ENCODE measurements at regions not wholly inside any gene's neighbourhood (a gene's known extent, or its start where the extent isn't known, plus 50 kb on each side); places are given as distances from the start of the nearest gene placed in this dataset.

DNA sequence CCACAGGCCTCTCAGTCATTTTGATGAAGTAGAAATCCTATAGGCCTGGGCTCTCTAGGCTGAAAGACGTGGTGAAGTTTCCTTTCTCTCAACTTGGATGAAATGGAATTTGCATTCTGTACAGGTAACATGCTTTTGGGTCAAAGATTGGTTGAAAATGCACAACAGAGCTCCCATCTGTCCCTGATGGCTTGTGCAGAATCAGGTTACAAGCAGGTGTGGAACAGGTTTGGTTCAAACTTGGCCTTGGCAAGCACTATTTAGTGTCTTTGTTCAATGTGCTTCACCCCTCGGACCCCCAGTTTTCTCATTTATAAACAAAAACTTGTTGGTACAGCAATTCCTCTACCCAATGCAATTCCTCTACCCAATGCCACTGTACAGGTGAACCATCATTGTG is 1493.0 kb downstream of the AACS start:
- TF ChIP-seq, protein P1, sequence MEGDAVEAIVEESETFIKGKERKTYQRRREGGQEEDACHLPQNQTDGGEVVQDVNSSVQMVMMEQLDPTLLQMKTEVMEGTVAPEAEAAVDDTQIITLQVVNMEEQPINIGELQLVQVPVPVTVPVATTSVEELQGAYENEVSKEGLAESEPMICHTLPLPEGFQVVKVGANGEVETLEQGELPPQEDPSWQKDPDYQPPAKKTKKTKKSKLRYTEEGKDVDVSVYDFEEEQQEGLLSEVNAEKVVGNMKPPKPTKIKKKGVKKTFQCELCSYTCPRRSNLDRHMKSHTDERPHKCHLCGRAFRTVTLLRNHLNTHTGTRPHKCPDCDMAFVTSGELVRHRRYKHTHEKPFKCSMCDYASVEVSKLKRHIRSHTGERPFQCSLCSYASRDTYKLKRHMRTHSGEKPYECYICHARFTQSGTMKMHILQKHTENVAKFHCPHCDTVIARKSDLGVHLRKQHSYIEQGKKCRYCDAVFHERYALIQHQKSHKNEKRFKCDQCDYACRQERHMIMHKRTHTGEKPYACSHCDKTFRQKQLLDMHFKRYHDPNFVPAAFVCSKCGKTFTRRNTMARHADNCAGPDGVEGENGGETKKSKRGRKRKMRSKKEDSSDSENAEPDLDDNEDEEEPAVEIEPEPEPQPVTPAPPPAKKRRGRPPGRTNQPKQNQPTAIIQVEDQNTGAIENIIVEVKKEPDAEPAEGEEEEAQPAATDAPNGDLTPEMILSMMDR (IDR thresholded peaks at IDR 0.05; ENCODE audit: extremely low read depth, insufficient read depth, missing control alignments) = no peak
- in situ Hi-C loops (cut with MboI; ENCODE audit: low pct_unique_long_range_greater_than_20kb, low sequenced_read_pairs, unreplicated experiment) = no loop called here
- no peak for DNase-seq (ENCODE audit: low spot score)

DNA sequence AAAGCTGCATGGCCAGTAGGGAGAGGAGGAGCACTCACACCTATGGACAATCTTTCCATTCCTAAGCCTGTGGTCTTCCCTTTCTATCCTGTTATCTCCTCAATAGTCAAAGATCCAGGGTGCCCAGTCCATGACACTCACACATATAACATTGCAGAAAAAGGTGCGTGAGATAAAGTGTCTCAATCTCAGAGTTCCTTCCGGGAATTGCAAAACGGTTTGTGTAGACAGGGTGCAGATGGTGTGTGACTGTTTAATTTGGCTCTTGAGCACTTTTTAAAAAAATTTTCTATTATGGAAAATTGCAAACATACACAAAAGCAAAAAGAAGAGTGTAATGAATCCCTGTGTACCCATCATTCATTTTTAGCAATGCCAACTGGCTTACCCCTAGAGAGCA is 1493.6 kb downstream of the AACS start:
- in situ Hi-C loops (cut with MboI; ENCODE audit: low pct_unique_long_range_greater_than_20kb, low sequenced_read_pairs, unreplicated experiment) = no loop called here
- TF ChIP-seq, protein P1 (IDR thresholded peaks at IDR 0.05; ENCODE audit: extremely low read depth, insufficient read depth, missing control alignments) = no peak
- no peak for DNase-seq (ENCODE audit: low spot score)

DNA sequence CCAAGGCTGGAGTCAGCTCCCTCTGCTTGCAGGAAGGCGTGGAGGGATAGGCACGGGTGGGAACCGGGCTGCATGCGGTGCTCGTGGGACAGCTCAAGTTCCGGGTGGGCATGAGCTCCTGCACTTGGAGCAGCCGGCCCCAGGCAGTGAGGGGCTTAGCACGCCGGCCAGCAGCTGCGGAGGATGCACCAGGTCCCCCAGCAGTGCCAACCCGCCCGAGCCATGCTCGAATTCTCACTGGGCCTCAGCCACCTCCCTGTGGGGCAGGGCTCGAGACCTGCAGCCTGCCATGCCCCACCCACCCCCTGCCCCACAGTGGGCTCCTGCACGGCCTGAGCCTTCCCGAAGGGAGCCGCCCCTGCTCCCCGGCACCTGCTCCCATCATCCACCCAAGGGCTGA is 1501.8 kb downstream of the AACS start:
- in situ Hi-C loops (cut with MboI; ENCODE audit: low pct_unique_long_range_greater_than_20kb, low sequenced_read_pairs, unreplicated experiment) = no loop called here
- no peak for DNase-seq (ENCODE audit: low spot score)
- TF ChIP-seq, protein P1 (IDR thresholded peaks at IDR 0.05; ENCODE audit: extremely low read depth, insufficient read depth, missing control alignments) = no peak

DNA sequence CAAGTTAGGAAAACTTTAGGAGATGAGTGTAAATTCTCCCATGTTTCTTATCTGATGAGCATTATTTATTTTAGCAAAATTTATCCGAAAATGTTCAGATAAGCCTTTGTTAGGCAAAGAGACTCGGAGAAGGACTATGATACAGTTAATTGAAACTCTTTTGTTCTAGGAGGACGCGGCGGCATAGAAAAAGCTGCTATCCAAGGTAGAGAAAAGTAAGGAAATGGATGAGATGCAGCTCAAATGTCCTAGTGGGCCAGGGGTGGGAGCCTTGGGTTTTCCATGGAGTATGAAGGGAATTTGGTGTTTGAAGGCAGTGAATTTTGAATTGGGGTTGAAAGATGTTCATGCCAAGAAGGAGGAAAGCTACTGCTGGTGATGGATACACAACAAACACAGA is 1504.5 kb downstream of the AACS start:
- in situ Hi-C loops (cut with MboI; ENCODE audit: low pct_unique_long_range_greater_than_20kb, low sequenced_read_pairs, unreplicated experiment) = no loop called here
- DNase-seq (ENCODE audit: low spot score) = no peak
- TF ChIP-seq, protein P1 (IDR thresholded peaks at IDR 0.05; ENCODE audit: extremely low read depth, insufficient read depth, missing control alignments) = no peak

DNA sequence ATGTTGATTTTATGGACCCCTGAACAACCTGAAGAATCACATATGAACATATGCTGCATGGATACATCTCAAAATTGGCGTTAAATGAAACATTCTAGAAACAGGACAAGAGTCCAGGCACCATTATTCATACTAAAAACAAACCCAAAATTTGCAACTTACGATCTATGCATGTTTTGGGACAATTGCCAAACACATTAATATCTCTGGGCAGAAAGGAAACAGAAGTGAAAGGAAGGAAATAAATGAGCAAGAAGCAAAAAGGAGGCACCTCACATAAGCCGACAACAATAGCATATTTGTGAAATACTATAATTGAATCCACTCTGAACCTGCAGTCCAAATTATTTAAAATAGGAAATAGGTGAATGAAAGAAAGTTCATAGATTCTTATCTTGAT is 1505.3 kb downstream of the AACS start:
- no peak for DNase-seq (ENCODE audit: low spot score)
- in situ Hi-C loops (cut with MboI; ENCODE audit: low pct_unique_long_range_greater_than_20kb, low sequenced_read_pairs, unreplicated experiment) = no loop called here
- TF ChIP-seq, protein P1 (IDR thresholded peaks at IDR 0.05; ENCODE audit: extremely low read depth, insufficient read depth, missing control alignments) = no peak

DNA sequence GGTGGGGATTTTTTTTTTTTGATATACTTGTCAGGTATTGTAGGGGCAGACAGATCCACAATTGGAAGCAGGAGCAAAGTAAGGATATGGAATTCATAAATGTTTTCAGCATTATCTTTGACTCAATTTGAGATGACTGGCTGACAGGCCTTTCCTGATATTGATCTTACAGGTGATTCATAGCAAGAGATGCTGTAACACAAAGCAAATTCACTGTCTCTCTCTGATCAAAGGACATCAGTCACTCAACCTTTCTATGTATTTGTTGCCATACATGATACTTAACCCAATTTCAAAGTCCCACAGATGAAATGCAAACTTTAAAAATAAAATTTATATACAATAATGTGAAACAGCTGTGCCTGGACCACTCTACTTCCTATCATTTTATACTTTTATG is 1506.9 kb downstream of the AACS start:
- in situ Hi-C loops (cut with MboI; ENCODE audit: low pct_unique_long_range_greater_than_20kb, low sequenced_read_pairs, unreplicated experiment) = no loop called here

More for the DNA sequence above, 1506.9 kb downstream of the AACS start:
- TF ChIP-seq, protein P1 (IDR thresholded peaks at IDR 0.05; ENCODE audit: extremely low read depth, insufficient read depth, missing control alignments) = no peak
- no peak for DNase-seq (ENCODE audit: low spot score)

Data from GM13977 (cell line).